Kidney (tissue), 13 donors: ENCODE measurements at regions not wholly inside any gene's neighbourhood (a gene's known extent, or its start where the extent isn't known, plus 50 kb on each side); places are given as distances from the start of the nearest gene placed in this dataset.
"Not testable (repeated sequence)": the region's sequence is repeated elsewhere in the genome, so short reads cannot be mapped to it uniquely, and the experiment has no call there.

Experiments
- DNase-seq, 5 donors: peaks; one replicate each; pipeline ENCODE4 v3.0.0-alpha.2; 2013 to 2020
- FAIRE-seq: peaks from 2 replicates; lab custom pipeline; 2012; peaks lifted over from hg19 to GRCh38; lab: Jason Lieb, UNC
- H3K27ac ChIP-seq, 2 donors: one replicate each; pipeline ENCODE4 v1.7.0; 2013; ENCODE audit warnings: low read depth in 2 of 2, low read length in 2 of 2, inconsistent platforms in 1 of 2
- H3K27me3 ChIP-seq: one replicate; pipeline ENCODE4 v1.7.1; 2013; ENCODE audit warnings: low read length, inconsistent platforms; ENCODE audit not compliant: control insufficient read depth, insufficient read depth
- H3K36me3 ChIP-seq, 3 donors: one replicate each; pipeline versions ENCODE4 v1.7.0 to v1.7.1; 2013; ENCODE audit warnings: low read length in 3 of 3, control low read depth in 1 of 3, inconsistent platforms in 1 of 3; ENCODE audit not compliant: insufficient read depth in 3 of 3, control insufficient read depth in 2 of 3
- H3K4me1 ChIP-seq, 3 donors: one replicate each; pipeline versions ENCODE4 v1.7.0 to v1.7.1; 2013; ENCODE audit warnings: low read length in 3 of 3, inconsistent platforms in 1 of 3, low read depth in 1 of 3; ENCODE audit not compliant: control insufficient read depth in 2 of 3, insufficient read depth in 2 of 3
- H3K4me3 ChIP-seq, 3 donors: one replicate each; pipeline versions ENCODE4 v1.7.0 to v1.8.1; 2013; ENCODE audit warnings: low read length in 3 of 3, control low read depth in 1 of 3, inconsistent platforms in 1 of 3
- H3K9ac ChIP-seq, 3 donors: one replicate each; pipeline versions ENCODE4 v1.7.0 to v1.7.1; 2013; ENCODE audit warnings: low read length in 3 of 3, control low read depth in 1 of 3, inconsistent platforms in 1 of 3
- H3K9me3 ChIP-seq, 3 donors: one replicate each; pipeline versions ENCODE4 v1.7.0 to v1.7.1; 2013; ENCODE audit warnings: low read length in 3 of 3, control low read depth in 1 of 3, inconsistent platforms in 1 of 3; ENCODE audit not compliant: control insufficient read depth in 2 of 3, insufficient read depth in 1 of 3
- CTCF ChIP-seq: IDR thresholded peaks from 3 replicates; pipeline ENCODE4 v1.5.1; 2012; ENCODE audit warnings: mild to moderate bottlenecking, moderate library complexity, borderline replicate concordance; ENCODE audit not compliant: insufficient read depth; ENCODE audit errors: extremely low read depth
- intact Hi-C: fragments of 100-400 bp; cut with DNase I; formaldehyde crosslinking; loops from one replicate; pipeline ENCODE4 v1.11.1; 2022
- donor health status: control.
- donor health status: control.
- donor health status: control.
- donor health status: control.
- donor health status: control.
- donor health status: DM: yes; HTN: yes; CAD: no.
- donor health status: Normal renal cell carcinoma (clear cell type).

- Histone ChIP-seq H3K4me3 (no peak overlapping the region), H3K36me3 (no peaks in the 10 kb centered on the region), H3K9ac (no peak overlapping the region), H3K27ac (no peak overlapping the region), H3K27me3 (no peaks in the 10 kb centered on the region), H3K4me1 (no peaks in the 10 kb centered on the region), H3K9me3 (no peaks in the 10 kb centered on the region)
- TF ChIP-seq CTCF = no peak
- intact Hi-C loops = no loop called here
- DNase-seq = no peak
- FAIRE-seq = no peak
Measured at GRCh38 chr6:49300911-49301310, 162.1 kb downstream of the MMUT start.

- Histone ChIP-seq H3K9ac (no peak overlapping the region), H3K4me1 (no peaks in the 10 kb centered on the region), H3K4me3 (no peak overlapping the region), H3K27me3 (no peaks in the 10 kb centered on the region), H3K27ac (no peak overlapping the region), H3K9me3 (no peaks in the 10 kb centered on the region), H3K36me3 (no peaks in the 10 kb centered on the region)
- no peak for DNase-seq
- no peak for TF ChIP-seq CTCF
- no peak for FAIRE-seq
- intact Hi-C loops = no loop called here
Measured at GRCh38 chr6:49300443-49300842, 162.6 kb downstream of the MMUT start.

- no peaks in the 10 kb centered on the region for H3K36me3 ChIP-seq
- no peak for FAIRE-seq
- intact Hi-C loops = no loop called here
- no peak for TF ChIP-seq CTCF
- no peaks in the 10 kb centered on the region for H3K4me1 ChIP-seq
- H3K4me3 ChIP-seq = no peak overlapping the region
- no peak overlapping the region for H3K9ac ChIP-seq
- DNase-seq = no peak
- no peaks in the 10 kb centered on the region for H3K27me3 ChIP-seq
- no peaks in the 10 kb centered on the region for H3K9me3 ChIP-seq
- H3K27ac ChIP-seq = no peak overlapping the region
Measured at GRCh38 chr6:49299279-49299678, 163.8 kb downstream of the MMUT start.

GRCh38 chr6:49284180-49284579 lies 178.9 kb downstream of the MMUT start:
- intact Hi-C loops = no loop called here
- no peak for TF ChIP-seq CTCF
- DNase-seq = no peak
- no peak for FAIRE-seq
- Histone ChIP-seq H3K9me3 (peaks cover 0 to 2% (median 0%) of the 10 kb centered on the region in 3 donors), H3K27me3 (no peaks in the 10 kb centered on the region), H3K27ac (no peak overlapping the region), H3K4me1 (no peaks in the 10 kb centered on the region), H3K4me3 (no peak overlapping the region), H3K9ac (no peak overlapping the region), H3K36me3 (no peaks in the 10 kb centered on the region)

- H3K36me3 ChIP-seq, DNase-seq, intact Hi-C loops, H3K4me3 ChIP-seq, FAIRE-seq, H3K27ac ChIP-seq, H3K27me3 ChIP-seq, H3K9ac ChIP-seq, H3K4me1 ChIP-seq, H3K9me3 ChIP-seq: not testable (repeated sequence)
Measured at GRCh38 chr6:49274809-49275769, 188.0 kb downstream of the MMUT start.
